SKM-1 treated with dmso at 0.1 percent for 144 hours (cell line): ENCODE measurements at regions not wholly inside any gene's neighbourhood (a gene's known extent, or its start where the extent isn't known, plus 50 kb on each side); places are given as distances from the start of the nearest gene placed in this dataset.
A peak's percentile ranks its signal among the peaks of the same experiment; 100 is the strongest.

Experiments used
- DNase-seq: peaks from one replicate; lab custom pipeline; 2025; ENCODE audit not compliant: unreplicated experiment; lab: John Stamatoyannopoulos, UW

GRCh38 chr5:56664025-56664424 is 151.3 kb upstream of the MAP3K1 start:
- DNase-seq, result no peak

GRCh38 chr5:56663523-56663922 is 151.8 kb upstream of the MAP3K1 start:
- DNase-seq, result no peak

- DNase-seq, result no peak
Measured at GRCh38 chr5:56662893-56663292, 152.5 kb upstream of the MAP3K1 start.

GRCh38 chr5:56659971-56660370 is 155.4 kb upstream of the MAP3K1 start:
- DNase-seq, result no peak

- no peak for DNase-seq
Measured at GRCh38 chr5:56658972-56659371, 156.4 kb upstream of the MAP3K1 start.

GRCh38 chr5:56656846-56657726 is 158.3 kb upstream of the MAP3K1 start:
- DNase-seq, result no peak

- no peak for DNase-seq
Measured at GRCh38 chr5:56651893-56652292, 163.5 kb upstream of the MAP3K1 start.

- no peak for DNase-seq
Measured at GRCh38 chr5:56650386-56650785, 165.0 kb upstream of the MAP3K1 start.

- no peak for DNase-seq
Measured at GRCh38 chr5:56649569-56649968, 165.8 kb upstream of the MAP3K1 start.

- no peak for DNase-seq
Measured at GRCh38 chr5:56648460-56649034, 166.8 kb upstream of the MAP3K1 start.

GRCh38 chr5:56647099-56647850 is 168.1 kb upstream of the MAP3K1 start:
- DNase-seq, result no peak

GRCh38 chr5:56641635-56642260 is 173.6 kb upstream of the MAP3K1 start:
- no peak for DNase-seq

GRCh38 chr5:56640763-56641406 is 174.5 kb upstream of the MAP3K1 start:
- DNase-seq, result peak; percentile 75

GRCh38 chr5:56639476-56639875 is 175.9 kb upstream of the MAP3K1 start:
- no peak for DNase-seq

GRCh38 chr5:56638768-56639238 is 176.5 kb upstream of the MAP3K1 start:
- DNase-seq, result no peak

- no peak for DNase-seq
Measured at GRCh38 chr5:56638061-56638621, 177.2 kb upstream of the MAP3K1 start.

- DNase-seq, result no peak
Measured at GRCh38 chr5:56637321-56637920, 177.9 kb upstream of the MAP3K1 start.

GRCh38 chr5:56633950-56634349 is 181.4 kb upstream of the MAP3K1 start:
- DNase-seq, result no peak

GRCh38 chr5:56632939-56633338 is 182.4 kb upstream of the MAP3K1 start:
- DNase-seq, result no peak

GRCh38 chr5:56632199-56632598 is 183.2 kb upstream of the MAP3K1 start:
- DNase-seq, result no peak
